Stimulated activated CD4-positive, alpha-beta T cell treated with anti-CD3 and anti-CD28 coated beads, Interleukin-4, amount 100 ng/mL, for 48 hours (primary cell): ENCODE measurements at regions not wholly inside any gene's neighbourhood (a gene's known extent, or its start where the extent isn't known, plus 50 kb on each side); places are given as distances from the start of the nearest gene placed in this dataset.
"Not testable (repeated sequence)": the region's sequence is repeated elsewhere in the genome, so short reads cannot be mapped to it uniquely, and the experiment has no call there.

ENCODE experiments used
- DNase-seq, 2 donors: peaks; one replicate each; pipeline ENCODE4 v3.0.0-alpha.2; 2020; ENCODE audit warnings: low read depth in 2 of 2

DNA sequence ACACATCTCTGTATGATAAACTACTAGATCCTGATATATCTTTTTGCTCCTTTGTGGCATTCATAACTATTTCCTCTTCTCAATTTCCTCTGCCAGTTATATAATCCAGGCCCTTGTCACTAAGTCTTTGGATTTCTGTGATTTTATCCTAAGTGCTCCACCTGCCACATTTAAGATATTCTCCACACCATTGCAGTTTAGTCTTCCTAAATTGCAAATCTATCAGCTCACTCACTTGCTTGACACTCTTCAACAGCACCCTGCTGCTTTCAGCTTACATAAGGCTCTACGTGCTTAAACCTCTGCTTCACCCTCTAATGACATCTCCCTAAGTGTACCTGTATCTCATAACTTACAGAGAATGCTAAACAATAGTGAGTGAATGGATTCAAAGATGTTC, 1032.2 kb upstream of the SEL1L start:
- no peak for DNase-seq

DNA sequence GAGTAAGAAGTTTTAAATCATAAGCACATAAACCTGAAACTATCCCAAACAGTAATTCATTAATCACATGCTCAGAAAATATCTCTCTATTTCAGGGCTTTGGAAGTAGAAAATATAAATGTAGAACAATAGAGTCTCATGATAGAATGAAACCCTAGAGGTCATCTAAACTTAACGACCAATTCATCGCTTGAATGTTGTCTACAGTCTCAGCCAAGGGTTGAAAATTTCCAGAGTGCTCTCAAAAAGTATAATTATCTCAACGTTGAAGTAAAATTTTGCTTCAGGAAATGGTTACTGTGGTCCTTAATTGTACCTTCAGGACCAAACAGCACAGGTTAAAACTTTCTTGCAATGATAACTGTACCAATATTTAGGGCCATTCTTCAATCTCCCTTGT, 1053.6 kb upstream of the SEL1L start:
- DNase-seq, result no peak

DNA sequence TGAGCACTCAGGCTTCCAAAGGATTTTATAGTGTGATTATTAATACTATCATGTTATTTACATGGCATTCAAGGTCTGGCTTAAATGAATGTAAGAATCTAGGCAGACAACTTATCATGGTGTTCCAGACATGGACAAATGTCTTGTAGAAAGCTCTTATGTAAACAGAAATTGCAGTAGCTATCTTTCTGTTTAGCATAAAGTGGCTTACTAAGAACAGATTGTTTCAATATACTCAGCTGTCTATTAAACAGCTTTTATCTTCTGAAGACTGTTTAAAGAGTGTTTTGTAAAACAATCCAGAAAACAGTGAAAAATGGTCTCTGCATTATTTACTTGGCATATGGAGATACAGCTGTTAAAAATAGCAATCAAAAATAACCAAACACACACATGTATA, 1061.8 kb upstream of the SEL1L start:
- no peak for DNase-seq

- DNase-seq, result no peak
Observed at GRCh38 chr14:82602794-82603193, 1069.1 kb upstream of the SEL1L start.

GRCh38 chr14:82604819-82605218, 1071.2 kb upstream of the SEL1L start:
- no peak for DNase-seq

- no peak for DNase-seq
Observed at GRCh38 chr14:82621881-82622450, 1088.3 kb upstream of the SEL1L start.

DNA sequence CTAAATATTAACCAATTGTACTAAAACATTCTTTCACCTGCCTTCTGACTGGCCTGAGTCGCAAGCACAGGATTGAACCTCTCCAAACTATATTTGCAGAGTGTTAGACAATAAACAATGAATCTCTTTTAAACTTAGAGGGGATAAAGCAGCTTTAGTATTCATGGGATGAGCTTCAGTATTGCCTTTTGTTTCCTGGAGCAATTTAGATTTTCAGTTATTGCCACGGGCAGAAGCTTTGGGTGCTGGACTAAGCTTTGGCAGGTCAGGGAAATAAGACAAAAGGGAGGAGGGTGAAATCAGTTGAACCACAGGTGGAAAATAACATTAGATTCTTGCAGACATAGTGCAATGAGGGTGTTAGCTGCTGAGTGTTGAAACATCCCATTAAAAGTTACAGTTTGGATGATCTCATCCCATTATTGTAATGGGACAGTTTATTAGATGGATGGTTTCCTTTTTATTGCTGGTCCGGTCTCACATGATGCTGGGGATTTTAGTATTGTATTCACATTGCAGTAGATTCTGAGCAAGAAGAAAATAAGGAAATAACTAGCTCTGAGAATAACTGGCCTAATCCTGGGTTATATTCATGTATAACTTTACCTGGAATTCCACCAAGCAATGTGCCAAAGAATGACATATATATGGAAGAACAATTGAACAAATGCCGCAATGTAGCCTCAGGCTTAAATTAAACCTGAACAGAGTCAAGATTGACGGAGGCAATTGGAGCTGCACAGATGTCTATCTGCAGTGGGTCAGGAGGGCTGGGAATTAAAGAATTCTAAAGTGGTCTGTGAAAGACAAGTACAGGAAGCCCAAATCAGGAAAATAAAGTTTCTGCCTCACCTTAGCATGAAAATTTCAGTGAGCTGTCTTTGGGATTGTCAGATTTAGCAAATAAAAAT, 1092.8 kb upstream of the SEL1L start:
- no peak for DNase-seq

- DNase-seq, result no peak
Observed at GRCh38 chr14:82635915-82636314, 1102.3 kb upstream of the SEL1L start.

- no peak for DNase-seq
Observed at GRCh38 chr14:82636426-82636825, 1102.8 kb upstream of the SEL1L start.

- DNase-seq, result no peak
Observed at GRCh38 chr14:82641050-82641540, 1107.4 kb upstream of the SEL1L start.

- no peak for DNase-seq
Observed at GRCh38 chr14:82642425-82642824, 1108.8 kb upstream of the SEL1L start.

DNA sequence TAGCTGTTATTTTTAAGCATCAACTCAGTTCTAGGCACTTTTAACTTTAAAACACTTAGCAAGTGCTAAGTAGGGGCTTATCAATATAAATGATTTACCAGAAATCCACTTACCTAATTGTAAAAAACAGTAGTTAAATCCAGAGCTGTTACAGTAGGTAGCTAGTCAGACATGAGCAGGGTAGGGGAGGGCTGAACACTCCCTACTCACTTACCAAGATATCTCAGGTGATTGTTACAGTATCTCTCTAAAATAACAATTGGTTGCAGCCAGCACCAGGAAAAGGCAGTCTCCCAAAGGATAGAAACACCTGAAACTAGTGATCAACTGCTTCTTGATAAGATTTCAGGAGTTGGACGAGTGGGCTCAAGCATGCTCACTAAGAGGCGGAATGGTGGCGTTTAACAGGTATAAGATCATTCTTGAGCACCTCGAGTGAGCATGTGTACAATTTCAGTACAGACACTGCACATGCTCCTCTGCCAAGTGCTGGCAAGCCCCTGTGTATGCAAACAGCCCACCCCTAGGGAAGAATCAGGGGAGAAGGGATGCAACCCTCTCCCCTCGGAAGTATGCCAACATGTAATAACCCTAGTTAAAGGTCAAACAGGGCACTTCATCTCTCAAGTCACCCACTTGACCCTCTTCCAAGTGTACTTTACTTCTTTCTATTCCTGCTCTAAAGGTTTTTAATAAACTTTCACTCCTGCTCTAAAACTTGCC, 1113.6 kb upstream of the SEL1L start:
- DNase-seq, result no peak

GRCh38 chr14:82655770-82656169, 1122.1 kb upstream of the SEL1L start:
- no peak for DNase-seq

- DNase-seq, result no peak
Observed at GRCh38 chr14:82657186-82657675, 1123.6 kb upstream of the SEL1L start.

DNA sequence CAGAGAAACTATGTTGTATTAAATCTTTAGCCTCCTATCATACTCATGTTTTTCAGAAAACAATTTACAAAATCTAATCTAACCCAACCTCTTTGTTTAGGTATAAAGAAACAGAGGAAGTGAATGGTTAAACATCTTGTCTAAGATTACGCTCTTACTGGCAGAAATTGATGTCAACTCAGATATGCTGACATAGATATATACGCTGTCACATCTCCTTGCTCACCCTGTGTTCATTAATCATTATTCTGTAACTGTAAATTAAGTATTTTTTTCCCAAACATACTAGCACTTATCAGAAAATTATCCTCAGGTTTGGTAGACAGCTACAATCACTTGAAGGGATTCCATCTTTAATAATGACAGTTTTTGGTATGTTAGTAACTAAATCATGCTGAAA, 1127.6 kb upstream of the SEL1L start:
- DNase-seq, result no peak

- no peak for DNase-seq
Observed at GRCh38 chr14:82667006-82667405, 1133.4 kb upstream of the SEL1L start.

DNA sequence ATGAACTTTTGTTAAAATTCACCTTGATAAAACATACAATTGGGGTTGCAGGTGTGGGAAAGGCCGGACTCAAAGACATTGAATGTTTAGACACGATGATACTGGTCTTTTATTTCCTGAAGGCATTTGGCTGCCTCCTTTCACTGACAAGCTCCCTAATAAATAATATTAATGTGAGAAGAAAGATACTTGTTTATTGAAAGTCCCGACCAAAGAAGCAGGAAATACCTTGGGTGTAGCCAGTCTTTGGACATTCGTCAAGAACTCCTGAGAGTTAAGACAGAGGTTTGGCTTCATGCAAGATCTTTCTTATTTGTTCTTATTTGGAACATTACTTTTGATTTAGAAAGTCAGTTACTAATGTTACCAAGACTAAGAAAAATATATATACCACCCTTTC, 1133.8 kb upstream of the SEL1L start:
- no peak for DNase-seq

- no peak for DNase-seq
Observed at GRCh38 chr14:82676403-82676802, 1142.8 kb upstream of the SEL1L start.

- DNase-seq, result no peak
Observed at GRCh38 chr14:82689948-82690347, 1156.3 kb upstream of the SEL1L start.

DNA sequence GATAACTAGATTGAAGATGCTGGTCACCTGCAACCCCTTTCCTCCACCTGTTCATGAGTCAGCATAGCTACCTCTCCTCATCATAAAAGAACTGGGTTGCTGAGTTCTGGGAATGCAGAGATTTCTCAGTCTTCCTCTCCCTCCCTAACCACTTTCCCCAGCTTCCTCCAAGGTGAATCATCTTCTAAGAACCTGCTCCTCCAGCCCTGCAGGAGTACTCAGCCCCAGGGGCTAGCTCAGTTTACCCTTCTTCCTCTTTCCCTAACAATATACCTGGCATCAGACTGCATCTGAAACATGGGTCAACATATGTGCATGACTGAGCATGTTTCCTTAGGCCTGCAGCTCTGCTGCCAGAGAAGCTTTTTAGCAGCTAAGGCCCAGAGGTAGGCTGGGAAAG, 1157.5 kb upstream of the SEL1L start:
- DNase-seq, result not testable (repeated sequence)

DNA sequence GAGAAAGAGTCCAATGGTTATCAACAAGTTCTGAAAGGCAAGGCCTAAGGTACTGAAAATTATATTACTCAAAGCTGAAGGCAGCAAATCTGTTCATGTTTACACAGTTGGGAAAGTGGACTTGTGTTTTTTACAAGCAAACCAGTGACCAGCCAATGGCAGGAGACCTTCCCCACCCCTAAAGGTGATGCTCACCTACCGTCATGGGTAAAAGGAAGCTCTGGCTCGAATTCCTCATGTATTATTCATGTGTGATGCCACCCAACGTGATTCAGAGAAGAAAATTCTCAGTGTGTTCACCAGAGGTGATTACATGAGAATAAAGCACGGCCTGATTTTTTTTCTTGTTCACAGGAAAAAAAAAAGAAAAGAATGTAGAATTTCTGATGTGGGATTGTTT, 1161.2 kb upstream of the SEL1L start:
- no peak for DNase-seq

GRCh38 chr14:82704218-82704617, 1170.6 kb upstream of the SEL1L start:
- no peak for DNase-seq
